Breast epithelium (tissue), 3 donors: ENCODE measurements at regions not wholly inside any gene's neighbourhood (a gene's known extent, or its start where the extent isn't known, plus 50 kb on each side); places are given as distances from the start of the nearest gene placed in this dataset.

ENCODE experiments used
- POLR2A ChIP-seq: fragments of 450-650 bp; IDR thresholded peaks from one replicate; pipeline ENCODE4 v1.6.1; 2016; ENCODE audit warnings: antibody characterized with exemption, mild to moderate bottlenecking, moderate library complexity
- TF ChIP-seq, protein P1 (sequence below), 3 donors: fragments of 450-650 bp; IDR thresholded peaks; one replicate each; pipeline ENCODE4 v1.5.1; 2016 to 2017; ENCODE audit warnings: antibody characterized with exemption in 3 of 3, mild to moderate bottlenecking in 3 of 3, moderate library complexity in 3 of 3

DNA sequence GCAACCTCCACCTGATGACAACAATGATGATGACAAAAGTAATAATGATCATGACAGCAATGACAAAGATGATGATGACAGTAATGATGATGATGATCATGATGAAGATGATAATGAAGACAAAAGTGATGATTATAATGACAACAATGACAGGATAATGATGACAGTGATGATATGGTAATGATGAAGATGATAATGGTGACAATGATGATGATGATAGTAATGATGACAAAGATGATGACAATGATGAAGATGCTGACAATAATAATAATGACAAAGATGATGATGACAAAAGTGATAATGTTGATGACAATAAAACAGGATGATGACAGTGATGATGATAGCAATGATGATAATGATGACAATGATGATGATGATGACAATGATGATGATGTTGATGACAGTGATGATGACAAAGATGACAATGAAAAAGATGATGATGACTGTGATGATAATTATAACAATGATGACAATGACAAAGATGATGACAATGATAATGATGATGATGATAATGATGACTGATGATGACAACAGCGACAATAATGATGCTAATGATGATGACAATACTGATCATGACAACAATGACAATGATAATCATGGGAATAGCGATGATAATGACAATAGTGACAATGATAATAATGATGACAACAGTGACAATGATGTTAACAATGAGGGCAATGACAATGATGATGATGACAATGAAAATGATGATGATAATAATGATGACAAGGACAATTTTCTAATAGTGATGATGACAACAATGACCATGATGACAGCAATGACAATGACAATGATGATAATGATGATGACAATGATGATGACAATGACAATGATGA, 1106.5 kb upstream of the AUTS2 start:
- TF ChIP-seq, protein P1, sequence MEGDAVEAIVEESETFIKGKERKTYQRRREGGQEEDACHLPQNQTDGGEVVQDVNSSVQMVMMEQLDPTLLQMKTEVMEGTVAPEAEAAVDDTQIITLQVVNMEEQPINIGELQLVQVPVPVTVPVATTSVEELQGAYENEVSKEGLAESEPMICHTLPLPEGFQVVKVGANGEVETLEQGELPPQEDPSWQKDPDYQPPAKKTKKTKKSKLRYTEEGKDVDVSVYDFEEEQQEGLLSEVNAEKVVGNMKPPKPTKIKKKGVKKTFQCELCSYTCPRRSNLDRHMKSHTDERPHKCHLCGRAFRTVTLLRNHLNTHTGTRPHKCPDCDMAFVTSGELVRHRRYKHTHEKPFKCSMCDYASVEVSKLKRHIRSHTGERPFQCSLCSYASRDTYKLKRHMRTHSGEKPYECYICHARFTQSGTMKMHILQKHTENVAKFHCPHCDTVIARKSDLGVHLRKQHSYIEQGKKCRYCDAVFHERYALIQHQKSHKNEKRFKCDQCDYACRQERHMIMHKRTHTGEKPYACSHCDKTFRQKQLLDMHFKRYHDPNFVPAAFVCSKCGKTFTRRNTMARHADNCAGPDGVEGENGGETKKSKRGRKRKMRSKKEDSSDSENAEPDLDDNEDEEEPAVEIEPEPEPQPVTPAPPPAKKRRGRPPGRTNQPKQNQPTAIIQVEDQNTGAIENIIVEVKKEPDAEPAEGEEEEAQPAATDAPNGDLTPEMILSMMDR (IDR thresholded peaks at IDR 0.05) = no peak
- TF ChIP-seq POLR2A = no peak
